ENCODE measurements at regions not wholly inside any gene's neighbourhood (a gene's known extent, or its start where the extent isn't known, plus 50 kb on each side); places are given as distances from the start of the nearest gene placed in this dataset.
"Not testable (repeated sequence)": the region's sequence is repeated elsewhere in the genome, so short reads cannot be mapped to it uniquely, and the experiment has no call there.

- DNase-seq = not testable (repeated sequence)
These were observed 179.2 kb upstream of the ZSCAN2 start for GRCh38 chr15:84421513-84422181.

GRCh38 chr15:84425327-84425726, 175.5 kb upstream of the ZSCAN2 start:
- DNase-seq = not testable (repeated sequence)

GRCh38 chr15:84473305-84473877, 127.4 kb upstream of the ZSCAN2 start:
- DNase-seq = not testable (repeated sequence)

GRCh38 chr15:84476364-84477033, 124.3 kb upstream of the ZSCAN2 start:
- not testable (repeated sequence) for DNase-seq

GRCh38 chr15:84477550-84477949, 123.3 kb upstream of the ZSCAN2 start:
- not testable (repeated sequence) for DNase-seq

- not testable (repeated sequence) for DNase-seq
These were observed 120.6 kb upstream of the ZSCAN2 start for GRCh38 chr15:84480174-84480681.

GRCh38 chr15:84483859-84484258, 117.0 kb upstream of the ZSCAN2 start:
- not testable (repeated sequence) for DNase-seq

- not testable (repeated sequence) for DNase-seq
These were observed 100.5 kb upstream of the ZSCAN2 start for GRCh38 chr15:84500165-84500889.

- DNase-seq = not testable (repeated sequence)
These were observed 97.7 kb upstream of the ZSCAN2 start for GRCh38 chr15:84503101-84503500.

GRCh38 chr15:84505552-84505951, 95.3 kb upstream of the ZSCAN2 start:
- not testable (repeated sequence) for DNase-seq

- not testable (repeated sequence) for DNase-seq
These were observed 88.5 kb upstream of the ZSCAN2 start for GRCh38 chr15:84512324-84512723.

GRCh38 chr15:84516773-84517172, 84.0 kb upstream of the ZSCAN2 start:
- not testable (repeated sequence) for DNase-seq

GRCh38 chr15:84525491-84526344, 75.1 kb upstream of the ZSCAN2 start:
- DNase-seq = not testable (repeated sequence)

- DNase-seq = not testable (repeated sequence)
These were observed 70.1 kb upstream of the ZSCAN2 start for GRCh38 chr15:84530751-84531150.

GRCh38 chr15:84531223-84531622, 69.6 kb upstream of the ZSCAN2 start:
- DNase-seq = not testable (repeated sequence)

- DNase-seq = not testable (repeated sequence)
These were observed 69.0 kb upstream of the ZSCAN2 start for GRCh38 chr15:84531709-84532367.

GRCh38 chr15:84533705-84534104, 67.1 kb upstream of the ZSCAN2 start:
- DNase-seq = not testable (repeated sequence)

GRCh38 chr15:84534561-84535235, 66.1 kb upstream of the ZSCAN2 start:
- not testable (repeated sequence) for DNase-seq

GRCh38 chr15:84536181-84536580, 64.6 kb upstream of the ZSCAN2 start:
- DNase-seq = not testable (repeated sequence)

- not testable (repeated sequence) for DNase-seq
These were observed 56.2 kb upstream of the ZSCAN2 start for GRCh38 chr15:84544586-84544985.

GRCh38 chr15:84547150-84547549, 53.7 kb upstream of the ZSCAN2 start:
- DNase-seq = not testable (repeated sequence)

Measured in NCI-H2081 (cell line).